ENCODE measurements at regions not wholly inside any gene's neighbourhood (a gene's known extent, or its start where the extent isn't known, plus 50 kb on each side); places are given as distances from the start of the nearest gene placed in this dataset.

GRCh38 chr1:36644556-36644955 lies 161.8 kb upstream of the CSF3R start:
- DNase-seq (ENCODE audit: low read depth in 2 of 2), result no peak

GRCh38 chr1:36643371-36644270 lies 160.9 kb upstream of the CSF3R start:
- DNase-seq (ENCODE audit: low read depth in 2 of 2), result no peak

- no peak for DNase-seq (ENCODE audit: low read depth in 2 of 2)
These were observed 160.1 kb upstream of the CSF3R start for GRCh38 chr1:36642802-36643201.

DNA sequence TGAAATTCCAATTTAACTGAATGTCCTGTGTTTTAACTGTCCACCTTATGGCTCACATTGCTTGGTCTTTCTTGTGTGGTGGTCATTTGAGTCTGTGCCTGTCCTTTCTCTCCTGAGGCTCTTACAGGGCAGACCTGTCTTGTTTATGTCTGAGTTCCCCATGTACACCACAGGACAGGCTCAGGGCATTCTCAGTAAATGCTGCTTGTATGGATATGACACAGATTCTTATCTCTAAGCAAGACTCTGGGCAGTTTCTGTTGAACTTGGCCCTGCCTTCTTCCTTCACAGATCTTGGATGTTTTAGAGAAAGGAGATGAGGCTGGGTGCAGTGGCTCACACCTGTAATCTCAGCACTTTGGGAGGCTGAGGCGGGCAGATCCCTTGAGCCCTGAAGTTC lies 159.1 kb upstream of the CSF3R start:
- DNase-seq (ENCODE audit: low read depth in 2 of 2), result no peak

DNA sequence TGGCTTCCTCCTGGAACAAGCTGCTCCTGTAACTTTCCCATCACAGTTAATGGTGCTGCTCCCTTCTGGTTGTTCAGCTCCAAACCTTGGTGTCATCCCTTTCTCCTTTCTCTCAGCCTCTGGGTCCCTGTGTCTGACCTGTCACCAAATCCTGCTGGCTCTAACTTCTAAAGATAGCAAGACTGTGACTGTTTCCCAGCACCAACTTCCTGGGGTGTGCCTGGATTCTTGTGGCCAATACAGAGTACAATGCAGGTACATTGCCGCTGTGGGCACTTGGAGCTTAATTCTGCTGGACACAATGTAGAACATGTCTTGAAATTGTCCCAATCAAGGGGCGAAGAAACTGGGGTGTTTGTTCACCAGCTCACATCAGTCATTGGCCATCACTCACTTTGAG lies 156.7 kb upstream of the CSF3R start:
- no peak for DNase-seq (ENCODE audit: low read depth in 2 of 2)

DNA sequence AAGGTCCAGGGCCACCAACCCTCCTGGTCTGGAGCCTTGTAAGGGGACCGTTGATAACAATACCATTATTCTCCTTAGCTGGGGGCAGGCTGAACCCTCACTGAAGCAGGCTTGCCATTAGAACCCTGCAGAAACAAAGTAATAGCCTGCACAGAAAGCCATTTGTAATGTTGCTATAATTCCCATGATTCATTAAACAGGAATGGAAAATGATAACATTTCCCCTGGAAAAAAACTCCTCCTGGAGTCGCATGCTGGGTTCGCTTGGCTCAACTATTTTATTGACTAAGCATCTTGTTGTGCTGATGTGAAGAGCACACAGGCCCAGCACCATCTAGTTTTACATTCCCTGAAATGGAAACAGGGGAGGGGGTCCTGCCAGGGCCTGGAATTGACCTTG lies 155.6 kb upstream of the CSF3R start:
- DNase-seq (ENCODE audit: low read depth in 2 of 2), result no peak

GRCh38 chr1:36636206-36636605 lies 153.5 kb upstream of the CSF3R start:
- DNase-seq (ENCODE audit: low read depth in 2 of 2), result no peak

GRCh38 chr1:36635284-36635683 lies 152.6 kb upstream of the CSF3R start:
- DNase-seq (ENCODE audit: low read depth in 2 of 2), result no peak

- DNase-seq (ENCODE audit: low read depth in 2 of 2), result no peak
These were observed 146.1 kb upstream of the CSF3R start for GRCh38 chr1:36628804-36629203.

- DNase-seq (ENCODE audit: low read depth in 2 of 2), result no peak
These were observed 143.7 kb upstream of the CSF3R start for GRCh38 chr1:36626435-36626834.

- no peak for DNase-seq (ENCODE audit: low read depth in 2 of 2)
These were observed 143.2 kb upstream of the CSF3R start for GRCh38 chr1:36625935-36626310.

DNA sequence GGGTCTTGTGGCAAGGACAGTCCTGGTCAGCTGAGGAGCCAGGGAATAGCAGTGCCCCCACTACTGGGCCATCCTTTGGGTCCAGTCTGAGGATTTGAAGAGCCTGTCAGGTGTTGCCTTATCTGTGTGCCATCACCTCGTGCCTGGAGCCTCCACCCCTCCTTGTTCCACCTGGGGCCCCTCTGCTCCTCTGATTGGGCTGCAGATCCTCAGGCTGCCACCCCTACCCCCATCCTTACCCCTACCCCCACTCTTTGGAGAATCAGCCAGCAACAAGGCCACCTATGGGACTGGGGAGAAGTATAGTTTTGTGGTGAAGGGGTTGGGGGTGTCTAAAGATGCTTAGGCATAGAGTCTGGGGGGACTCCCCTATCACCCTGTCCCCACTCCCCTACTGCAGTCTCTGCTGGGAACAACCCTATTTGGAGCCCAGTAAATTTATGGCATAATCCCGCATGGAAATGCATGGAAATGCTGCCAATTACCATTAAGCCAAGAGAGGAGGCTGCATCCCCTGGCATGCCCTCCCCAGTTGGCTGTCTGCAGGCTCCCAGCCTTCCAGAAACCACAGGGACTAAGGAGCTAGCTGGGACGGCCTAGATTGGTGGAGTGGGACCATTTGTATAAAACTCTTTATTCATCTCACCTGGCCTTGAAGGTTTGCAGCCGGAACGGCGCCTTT lies 142.7 kb upstream of the CSF3R start:
- no peak for DNase-seq (ENCODE audit: low read depth in 2 of 2)

DNA sequence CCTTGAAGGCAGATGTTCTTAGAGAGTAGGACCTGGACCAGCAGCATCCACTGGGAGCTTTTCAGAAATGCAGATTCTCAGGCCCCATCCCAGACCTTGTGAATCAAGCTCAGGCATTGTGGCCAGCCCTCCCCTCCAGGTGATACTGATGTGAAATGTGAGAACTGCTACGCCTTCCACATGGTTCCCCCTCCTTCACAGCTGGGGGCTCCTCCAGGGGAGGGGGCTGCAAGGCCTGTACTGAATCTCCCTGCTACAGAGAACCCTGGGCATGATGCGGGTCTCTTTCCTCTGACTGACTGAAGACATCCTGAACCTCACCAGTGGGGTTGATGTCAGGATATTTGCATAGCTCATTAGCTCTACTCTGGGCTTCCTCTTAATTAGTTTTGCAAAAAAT lies 141.8 kb upstream of the CSF3R start:
- DNase-seq (ENCODE audit: low read depth in 2 of 2), result no peak

DNA sequence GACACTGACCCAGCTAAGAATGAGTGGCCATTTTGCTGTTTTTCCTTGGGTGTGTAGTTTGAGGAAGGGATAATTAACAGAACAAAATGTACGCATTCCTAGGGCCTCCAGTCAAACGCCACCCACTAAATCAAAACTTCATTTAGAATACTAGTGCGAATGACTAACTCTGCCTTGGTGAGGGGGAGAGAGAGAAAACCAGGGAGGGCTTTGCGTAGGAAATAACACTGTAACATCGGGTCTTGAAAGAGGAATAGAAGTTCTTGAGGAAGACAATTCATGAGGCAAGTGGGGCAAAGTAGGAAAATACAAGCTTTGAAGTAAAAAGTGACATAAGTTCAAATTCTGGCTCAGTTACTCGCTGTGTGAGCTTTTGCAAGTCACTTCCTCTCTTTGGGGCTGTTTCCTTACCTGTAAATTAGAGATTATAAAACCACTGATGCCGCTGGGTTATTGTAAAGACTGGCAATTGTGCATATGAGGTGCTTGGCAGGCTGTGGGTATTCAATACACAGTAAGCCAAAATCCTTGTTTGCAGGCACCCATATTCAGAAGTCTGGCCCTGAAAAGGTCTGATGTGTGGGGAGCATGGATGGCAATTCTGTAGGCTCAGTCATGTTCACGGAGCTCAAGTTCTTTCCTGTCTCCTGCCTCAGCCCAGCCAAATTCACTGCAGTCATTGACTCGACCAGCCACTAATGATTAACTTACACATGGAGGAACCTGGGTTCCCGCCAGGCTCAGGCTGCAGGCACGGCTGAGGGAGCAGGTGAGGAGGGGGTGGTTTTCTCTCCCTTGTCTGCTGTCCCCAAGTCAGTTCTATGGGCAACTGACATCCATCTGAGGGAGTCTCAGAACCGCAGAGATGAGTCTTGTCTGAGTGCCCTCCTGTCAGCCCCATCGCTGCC lies 140.3 kb upstream of the CSF3R start:
- DNase-seq (ENCODE audit: low read depth in 2 of 2), result no peak

- no peak for DNase-seq (ENCODE audit: low read depth in 2 of 2)
These were observed 138.8 kb upstream of the CSF3R start for GRCh38 chr1:36621531-36621930.

DNA sequence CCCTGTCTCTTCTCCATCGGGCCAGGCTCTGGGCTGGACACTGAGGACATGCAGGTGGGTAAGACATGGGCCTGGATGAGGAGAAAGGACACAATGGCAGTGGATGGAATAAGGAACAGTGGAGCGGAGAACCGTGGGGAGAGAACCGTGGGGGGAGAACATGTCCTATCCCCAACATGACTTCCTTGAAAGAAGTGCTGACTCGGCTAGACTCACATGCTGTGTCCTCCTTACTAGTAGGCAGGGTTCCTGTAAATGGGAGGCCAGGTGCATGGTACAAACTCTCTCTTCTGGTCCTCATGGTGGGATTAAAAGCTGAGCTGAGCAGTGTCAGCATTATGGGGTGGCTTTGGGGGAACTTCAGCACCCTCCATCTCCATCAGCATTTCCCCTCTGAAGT lies 137.4 kb upstream of the CSF3R start:
- no peak for DNase-seq (ENCODE audit: low read depth in 2 of 2)

- no peak for DNase-seq (ENCODE audit: low read depth in 2 of 2)
These were observed 132.3 kb upstream of the CSF3R start for GRCh38 chr1:36614991-36615390.

DNA sequence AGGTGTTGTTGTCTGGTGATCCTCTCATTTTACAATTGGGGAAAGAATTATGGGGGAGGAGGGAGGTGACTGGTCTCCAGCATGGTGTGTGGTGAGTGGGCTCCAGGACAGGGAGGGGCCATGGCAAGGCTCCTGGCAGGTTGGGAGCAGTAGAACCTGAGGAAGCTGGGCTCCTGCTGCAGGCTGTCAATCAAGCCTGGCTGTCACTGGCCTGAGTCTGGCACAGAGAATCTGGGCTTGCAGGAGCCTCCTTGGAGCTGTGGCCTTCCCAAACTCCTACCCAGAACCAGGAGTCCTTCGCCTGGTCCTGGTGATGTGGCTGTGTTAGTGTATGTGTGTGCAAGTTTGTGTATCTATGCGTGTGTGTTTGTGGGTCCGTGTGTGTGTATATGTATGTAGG lies 131.9 kb upstream of the CSF3R start:
- DNase-seq (ENCODE audit: low read depth in 2 of 2), result no peak

DNA sequence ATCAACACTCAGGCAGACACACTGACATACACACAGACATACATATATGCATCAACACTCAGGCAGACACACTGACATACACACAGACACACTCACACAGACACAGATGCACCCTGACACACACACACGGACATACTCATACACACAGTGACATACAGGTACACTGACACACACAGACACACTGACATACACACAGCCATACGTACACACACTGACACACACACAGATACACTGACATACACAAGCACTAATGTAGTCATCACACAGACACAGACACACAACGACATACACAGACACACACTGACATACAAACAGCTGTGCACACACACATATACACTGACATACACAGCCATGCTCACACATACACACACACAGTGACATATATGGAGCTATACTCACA lies 131.0 kb upstream of the CSF3R start:
- no peak for DNase-seq (ENCODE audit: low read depth in 2 of 2)

DNA sequence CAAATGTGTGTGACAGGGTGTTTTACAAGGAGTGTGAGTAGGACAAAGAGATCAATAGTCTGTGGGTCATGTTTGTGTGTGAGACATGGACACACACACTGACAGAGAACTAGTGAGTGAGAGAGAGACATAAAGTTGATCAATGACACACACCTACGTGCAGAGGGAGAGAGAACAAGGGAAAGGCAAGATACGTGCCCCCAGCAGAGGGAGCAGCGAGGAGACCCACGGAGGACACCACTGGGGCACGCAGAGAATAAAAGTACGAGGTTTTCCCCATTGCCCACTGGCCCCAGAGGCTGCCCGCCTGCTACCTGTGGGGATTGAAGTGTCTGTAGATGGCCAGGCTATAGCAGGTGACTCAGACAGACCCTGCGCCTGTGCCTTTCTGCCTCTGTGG lies 130.2 kb upstream of the CSF3R start:
- peak in 1 of 2 donors; percentile 6 for DNase-seq (ENCODE audit: low read depth in 2 of 2)

- DNase-seq (ENCODE audit: low read depth in 2 of 2), result no peak
These were observed 129.4 kb upstream of the CSF3R start for GRCh38 chr1:36612121-36612520.
